ELF-1 (cell line): ENCODE measurements at regions not wholly inside any gene's neighbourhood (a gene's known extent, or its start where the extent isn't known, plus 50 kb on each side); places are given as distances from the start of the nearest gene placed in this dataset.
"Not testable (repeated sequence)": the region's sequence is repeated elsewhere in the genome, so short reads cannot be mapped to it uniquely, and the experiment has no call there.

Experiments
- DNase-seq: peaks from one replicate; pipeline ENCODE4 v3.0.0-alpha.2; 2016; ENCODE audit warnings: low read depth, low spot score

GRCh38 chrX:25144043-25144940 is 128.5 kb upstream of the ARX start:
- peak; percentile 65 for DNase-seq

DNA sequence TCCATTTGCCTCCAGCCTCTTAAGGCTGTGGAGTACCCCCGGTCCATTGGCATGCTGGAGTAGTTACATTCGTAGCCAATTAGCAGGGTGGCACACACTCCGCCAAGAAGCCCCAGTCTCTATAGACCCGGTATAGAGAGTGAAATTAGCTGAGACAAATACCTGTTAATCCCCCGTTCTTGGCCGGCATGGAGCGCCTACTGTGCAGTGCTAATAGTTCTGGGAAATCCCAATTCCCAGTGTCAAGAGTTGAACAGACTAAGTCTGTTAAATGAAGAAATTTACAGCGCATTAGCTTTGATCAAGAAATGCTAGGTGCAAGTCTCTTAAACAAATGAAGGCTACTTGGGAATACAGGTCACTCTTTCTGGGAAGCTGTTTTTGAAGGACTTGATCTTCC is 127.8 kb upstream of the ARX start:
- DNase-seq = no peak

- DNase-seq = no peak
Measured at GRCh38 chrX:25141684-25142083, 125.9 kb upstream of the ARX start.

GRCh38 chrX:25131055-25131454 is 115.3 kb upstream of the ARX start:
- DNase-seq = no peak

DNA sequence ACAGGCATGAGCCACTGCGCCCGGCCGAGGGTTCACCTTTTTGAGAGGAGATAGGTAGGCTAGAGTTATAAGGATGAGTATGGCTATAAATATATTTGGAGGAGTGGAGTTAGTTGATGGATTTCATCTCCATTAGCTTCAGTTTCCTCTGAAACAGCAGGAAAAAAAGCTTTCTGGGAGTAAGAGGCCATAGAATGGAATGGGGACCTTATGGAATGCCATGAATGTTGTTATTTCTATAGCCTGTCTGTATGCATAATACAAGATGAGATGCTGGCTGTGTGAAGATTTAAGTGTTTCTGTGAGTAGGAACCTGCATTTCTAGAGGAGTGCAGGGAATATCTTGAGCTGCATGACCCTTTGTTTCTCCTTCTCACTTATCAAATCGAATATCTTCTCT is 114.9 kb upstream of the ARX start:
- DNase-seq = no peak

- no peak for DNase-seq
Measured at GRCh38 chrX:25125483-25125882, 109.7 kb upstream of the ARX start.

GRCh38 chrX:25124391-25124790 is 108.6 kb upstream of the ARX start:
- no peak for DNase-seq

GRCh38 chrX:25112156-25112555 is 96.4 kb upstream of the ARX start:
- DNase-seq = peak; percentile 23

DNA sequence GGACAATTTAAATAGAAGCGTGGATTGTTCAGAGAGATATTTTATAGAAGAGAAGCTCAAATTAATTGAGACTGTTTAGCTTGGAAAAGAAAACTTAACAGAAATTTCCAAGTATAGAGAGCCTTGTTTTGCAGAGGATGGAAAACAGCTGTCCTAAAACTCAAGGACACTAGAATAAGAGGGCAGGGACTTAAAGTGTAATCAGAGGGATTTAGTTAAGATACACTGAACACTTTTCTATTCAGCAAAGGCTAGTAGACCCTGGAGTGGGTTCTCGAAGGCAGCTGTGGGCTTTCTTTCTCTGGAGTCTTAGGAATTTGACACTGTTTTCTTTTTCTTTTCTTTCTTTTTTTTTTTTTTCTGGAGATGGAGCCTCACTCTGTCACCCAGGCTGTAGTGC is 92.7 kb upstream of the ARX start:
- DNase-seq = no peak

DNA sequence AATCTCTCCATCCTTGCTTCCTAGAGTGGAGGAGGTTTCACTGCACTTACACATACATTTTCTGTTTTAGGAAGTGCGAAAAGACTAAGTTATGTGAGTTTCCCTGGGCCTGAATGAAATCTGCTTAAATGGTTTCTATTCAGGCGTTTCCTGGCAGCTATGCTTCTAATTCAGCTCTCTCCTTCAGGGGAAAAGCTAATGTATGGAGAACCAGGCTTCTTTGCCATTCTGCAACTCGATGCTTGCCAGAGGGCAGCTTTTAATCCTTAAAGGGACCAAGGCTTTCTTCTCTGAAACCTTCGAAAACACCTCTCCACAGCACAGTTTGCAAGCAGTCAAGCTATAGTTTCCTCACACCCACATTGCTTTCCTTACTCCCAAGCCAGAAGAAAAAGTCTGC is 89.5 kb upstream of the ARX start:
- DNase-seq = peak; percentile 46

- DNase-seq = peak; percentile 2
Measured at GRCh38 chrX:25096522-25097045, 80.8 kb upstream of the ARX start.

GRCh38 chrX:25091152-25091551 is 75.4 kb upstream of the ARX start:
- DNase-seq = not testable (repeated sequence)

- no peak for DNase-seq
Measured at GRCh38 chrX:25084446-25084845, 68.7 kb upstream of the ARX start.

GRCh38 chrX:25083661-25084060 is 67.9 kb upstream of the ARX start:
- DNase-seq = no peak

DNA sequence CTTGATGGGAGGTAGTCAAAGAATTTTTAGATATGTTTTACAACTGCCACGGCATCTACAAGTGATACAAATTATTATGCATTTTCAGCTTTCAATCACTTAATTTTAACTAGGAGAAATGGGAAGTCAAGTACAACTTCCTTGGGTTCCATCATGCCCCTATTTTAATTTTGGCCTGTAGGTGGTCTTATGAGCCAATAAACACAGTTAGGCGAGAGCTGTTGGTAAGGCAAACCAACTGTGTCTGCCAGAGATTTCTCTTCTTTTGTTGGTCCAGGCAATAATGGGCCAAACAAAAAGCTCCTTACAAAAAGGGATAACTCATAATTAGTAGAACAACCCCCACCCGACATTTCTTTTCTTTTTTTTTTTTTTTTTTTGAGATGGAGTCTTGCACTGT is 63.3 kb upstream of the ARX start:
- DNase-seq = no peak

DNA sequence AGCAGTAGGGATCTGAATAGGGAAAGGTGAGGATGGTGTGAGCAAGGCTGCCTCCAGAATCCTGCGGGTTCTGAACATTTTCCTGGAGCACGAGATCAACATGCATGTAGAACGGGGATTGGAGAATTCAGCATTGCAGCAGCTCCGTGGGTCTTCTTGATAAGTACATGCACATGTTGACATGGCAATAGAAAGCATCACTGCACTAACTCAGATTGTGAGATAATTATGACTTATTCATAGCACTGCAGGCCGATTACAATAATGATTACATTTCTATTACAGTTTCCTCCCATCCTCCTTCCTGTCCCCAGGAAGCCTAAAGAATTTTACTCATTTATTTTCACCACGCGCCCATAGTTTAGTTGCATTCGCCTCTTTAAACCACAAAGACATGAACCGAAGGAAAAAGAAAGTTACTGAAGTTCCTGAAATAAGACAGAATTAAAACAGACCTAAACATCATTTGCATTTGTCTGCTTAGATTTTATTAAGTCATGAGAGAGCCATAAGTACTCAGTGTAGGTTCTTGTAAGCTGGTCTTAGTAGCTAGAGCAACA is 61.3 kb upstream of the ARX start:
- DNase-seq = no peak

- DNase-seq = no peak
Measured at GRCh38 chrX:25072247-25072646, 56.5 kb upstream of the ARX start.

- DNase-seq = no peak
Measured at GRCh38 chrX:25070038-25070437, 54.3 kb upstream of the ARX start.

GRCh38 chrX:25069209-25069608 is 53.4 kb upstream of the ARX start:
- no peak for DNase-seq

DNA sequence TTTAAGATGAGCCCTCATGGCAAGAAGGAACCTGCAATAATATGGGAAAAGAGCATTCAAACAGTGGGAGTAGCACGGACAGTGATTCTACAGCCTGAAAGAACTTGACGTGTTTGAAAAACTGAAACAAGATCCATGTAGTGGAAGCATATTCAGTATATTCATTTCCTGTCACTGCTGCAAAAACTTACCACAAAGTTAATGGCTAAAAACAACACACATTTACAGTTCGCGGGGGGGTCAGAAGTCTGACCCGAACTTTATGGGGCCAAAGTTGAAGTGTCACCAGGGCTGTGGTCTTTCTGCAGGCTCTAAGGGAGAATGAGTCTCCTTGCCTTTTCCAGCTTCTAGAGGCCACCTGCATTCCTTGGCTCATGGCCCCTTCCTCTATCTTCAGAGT is 52.6 kb upstream of the ARX start:
- DNase-seq = no peak

GRCh38 chrX:25067271-25068172 is 51.8 kb upstream of the ARX start:
- no peak for DNase-seq

DNA sequence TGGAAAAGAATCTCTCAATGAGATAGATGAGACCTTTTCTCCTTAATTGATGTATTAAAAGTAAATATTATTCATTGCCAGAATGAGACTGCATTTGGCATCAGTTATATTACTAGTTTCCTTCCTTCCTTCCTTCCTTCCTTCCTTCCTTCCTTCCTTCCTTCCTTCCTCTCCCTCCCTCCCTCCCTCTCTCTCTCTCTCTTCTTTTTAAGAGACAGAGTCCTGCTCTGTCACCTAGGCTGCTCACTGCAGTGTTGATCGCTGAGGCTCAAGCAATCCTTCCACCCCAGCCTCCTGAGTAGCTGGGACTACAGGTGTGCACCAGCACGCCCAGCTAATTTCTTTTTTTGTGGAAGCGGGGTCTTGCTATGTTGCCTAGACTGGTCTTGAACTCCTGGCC is 50.4 kb upstream of the ARX start:
- no peak for DNase-seq
